ENCODE measurements at regions not wholly inside any gene's neighbourhood (a gene's known extent, or its start where the extent isn't known, plus 50 kb on each side); places are given as distances from the start of the nearest gene placed in this dataset.

DNA sequence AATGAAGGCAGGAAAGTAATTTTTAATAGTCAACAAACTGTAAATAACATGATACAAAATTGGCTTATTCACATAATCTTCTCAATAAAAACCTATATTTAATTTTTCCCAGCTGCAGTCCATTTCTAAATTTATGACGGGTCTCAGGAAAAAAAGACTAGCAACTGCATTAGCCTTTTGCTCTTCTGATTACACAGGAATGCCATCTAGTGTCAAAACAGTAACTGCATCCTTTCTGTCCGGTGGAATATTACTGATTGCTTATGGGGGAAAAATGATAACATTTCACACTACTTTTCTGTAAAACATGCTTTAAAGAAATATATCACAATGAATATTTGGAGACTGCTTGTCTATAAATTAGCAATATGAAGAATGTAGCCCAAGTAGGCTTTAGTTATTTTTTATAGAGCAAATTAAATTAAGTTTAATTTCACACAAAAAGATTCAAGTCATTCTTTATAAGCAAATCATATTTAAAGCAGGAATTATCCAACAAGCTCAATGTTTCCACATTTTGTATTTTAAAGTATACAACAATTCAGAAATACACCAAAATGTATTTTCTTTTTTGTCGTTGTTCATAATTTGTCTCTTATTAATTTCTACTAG, 534.7 kb downstream of the CDH10 start:
- DNase-seq, result no peak
- no peaks in the 10 kb centered on the region for H3K4me1 ChIP-seq
- no peaks in the 10 kb centered on the region for H3K36me3 ChIP-seq
- H3K27me3 ChIP-seq, result no peaks in the 10 kb centered on the region
- no peaks in the 10 kb centered on the region for H3K9me3 ChIP-seq
- WGBS, 2 donors, result 34 to 35% methylated on average over 3 of the region's 3 CpGs
- intact Hi-C loops (cut with DNase I), result no loop called here
- TF ChIP-seq, protein P1, sequence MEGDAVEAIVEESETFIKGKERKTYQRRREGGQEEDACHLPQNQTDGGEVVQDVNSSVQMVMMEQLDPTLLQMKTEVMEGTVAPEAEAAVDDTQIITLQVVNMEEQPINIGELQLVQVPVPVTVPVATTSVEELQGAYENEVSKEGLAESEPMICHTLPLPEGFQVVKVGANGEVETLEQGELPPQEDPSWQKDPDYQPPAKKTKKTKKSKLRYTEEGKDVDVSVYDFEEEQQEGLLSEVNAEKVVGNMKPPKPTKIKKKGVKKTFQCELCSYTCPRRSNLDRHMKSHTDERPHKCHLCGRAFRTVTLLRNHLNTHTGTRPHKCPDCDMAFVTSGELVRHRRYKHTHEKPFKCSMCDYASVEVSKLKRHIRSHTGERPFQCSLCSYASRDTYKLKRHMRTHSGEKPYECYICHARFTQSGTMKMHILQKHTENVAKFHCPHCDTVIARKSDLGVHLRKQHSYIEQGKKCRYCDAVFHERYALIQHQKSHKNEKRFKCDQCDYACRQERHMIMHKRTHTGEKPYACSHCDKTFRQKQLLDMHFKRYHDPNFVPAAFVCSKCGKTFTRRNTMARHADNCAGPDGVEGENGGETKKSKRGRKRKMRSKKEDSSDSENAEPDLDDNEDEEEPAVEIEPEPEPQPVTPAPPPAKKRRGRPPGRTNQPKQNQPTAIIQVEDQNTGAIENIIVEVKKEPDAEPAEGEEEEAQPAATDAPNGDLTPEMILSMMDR (IDR thresholded peaks at IDR 0.05), result no peak
- no peak for TF ChIP-seq POLR2A (IDR thresholded peaks at IDR 0.05)
- no peak overlapping the region for H3K4me3 ChIP-seq (replicated peaks in 1 of 3)
- H3K27ac ChIP-seq, result no peak overlapping the region

GRCh38 chr5:24112420-24112819, 532.4 kb downstream of the CDH10 start:
- H3K27me3 ChIP-seq, result no peaks in the 10 kb centered on the region
- H3K4me1 ChIP-seq, result no peaks in the 10 kb centered on the region
- no peak overlapping the region for H3K27ac ChIP-seq
- no peak for TF ChIP-seq POLR2A (IDR thresholded peaks at IDR 0.05)
- TF ChIP-seq, protein P1 (IDR thresholded peaks at IDR 0.05), result no peak
- no peak for DNase-seq
- intact Hi-C loops (cut with DNase I), result no loop called here
- H3K9me3 ChIP-seq, result no peaks in the 10 kb centered on the region
- 78 to 83% methylated on average over 2 of the region's 2 CpGs for WGBS, 2 donors
- H3K4me3 ChIP-seq (replicated peaks in 1 of 3), result no peak overlapping the region
- H3K36me3 ChIP-seq, result no peaks in the 10 kb centered on the region

- Histone ChIP-seq H3K27ac (no peak overlapping the region), H3K27me3 (no peaks in the 10 kb centered on the region), H3K36me3 (no peaks in the 10 kb centered on the region), H3K4me1 (no peaks in the 10 kb centered on the region), H3K4me3 (replicated peaks in 1 of 3) (no peak overlapping the region), H3K9me3 (no peaks in the 10 kb centered on the region)
- intact Hi-C loops (cut with DNase I), result no loop called here
- TF ChIP-seq, protein P1 (IDR thresholded peaks at IDR 0.05), result no peak
- no peak for TF ChIP-seq POLR2A (IDR thresholded peaks at IDR 0.05)
- 79 to 82% methylated on average over 2 of the region's 2 CpGs for WGBS, 2 donors
- no peak for DNase-seq
These were observed 526.4 kb downstream of the CDH10 start for GRCh38 chr5:24118351-24118750.

DNA sequence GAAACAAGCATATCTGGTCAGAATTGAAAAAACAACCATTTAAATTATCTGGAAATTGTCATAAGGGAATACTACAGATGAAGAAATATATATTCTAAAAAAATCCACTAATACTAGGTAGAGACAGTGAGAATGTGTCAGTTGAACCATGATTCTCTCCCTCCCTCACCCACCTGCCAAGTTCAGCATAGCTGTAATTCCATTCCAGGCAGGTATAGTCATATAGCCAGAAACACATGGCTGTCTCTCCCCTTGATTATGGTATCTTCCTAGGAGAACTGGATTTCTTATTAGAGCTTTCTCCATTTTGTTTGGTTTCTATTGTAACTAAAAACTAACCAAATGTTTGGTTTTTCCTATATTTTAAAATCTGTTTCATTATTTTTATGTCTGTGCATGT, 509.2 kb downstream of the CDH10 start:
- intact Hi-C loops (cut with DNase I), result no loop called here
- Histone ChIP-seq H3K27me3 (no peaks in the 10 kb centered on the region), H3K9me3 (no peaks in the 10 kb centered on the region), H3K36me3 (no peaks in the 10 kb centered on the region), H3K27ac (no peak overlapping the region), H3K4me1 (no peaks in the 10 kb centered on the region), H3K4me3 (replicated peaks in 1 of 3) (no peak overlapping the region)
- no peak for DNase-seq
- no peak for TF ChIP-seq POLR2A (IDR thresholded peaks at IDR 0.05)
- TF ChIP-seq, protein P1 (IDR thresholded peaks at IDR 0.05), result no peak

GRCh38 chr5:24141046-24141445, 503.7 kb downstream of the CDH10 start:
- Histone ChIP-seq H3K4me1 (no peaks in the 10 kb centered on the region), H3K4me3 (replicated peaks in 1 of 3) (no peak overlapping the region), H3K36me3 (no peaks in the 10 kb centered on the region), H3K9me3 (no peaks in the 10 kb centered on the region), H3K27ac (no peak overlapping the region), H3K27me3 (no peaks in the 10 kb centered on the region)
- 59 to 76% methylated on average over 3 of the region's 3 CpGs for WGBS, 2 donors
- TF ChIP-seq, protein P1 (IDR thresholded peaks at IDR 0.05), result no peak
- TF ChIP-seq POLR2A (IDR thresholded peaks at IDR 0.05), result no peak
- intact Hi-C loops (cut with DNase I), result no loop called here
- DNase-seq, result no peak
